ENCODE measurements at regions not wholly inside any gene's neighbourhood (a gene's known extent, or its start where the extent isn't known, plus 50 kb on each side); places are given as distances from the start of the nearest gene placed in this dataset.

DNA sequence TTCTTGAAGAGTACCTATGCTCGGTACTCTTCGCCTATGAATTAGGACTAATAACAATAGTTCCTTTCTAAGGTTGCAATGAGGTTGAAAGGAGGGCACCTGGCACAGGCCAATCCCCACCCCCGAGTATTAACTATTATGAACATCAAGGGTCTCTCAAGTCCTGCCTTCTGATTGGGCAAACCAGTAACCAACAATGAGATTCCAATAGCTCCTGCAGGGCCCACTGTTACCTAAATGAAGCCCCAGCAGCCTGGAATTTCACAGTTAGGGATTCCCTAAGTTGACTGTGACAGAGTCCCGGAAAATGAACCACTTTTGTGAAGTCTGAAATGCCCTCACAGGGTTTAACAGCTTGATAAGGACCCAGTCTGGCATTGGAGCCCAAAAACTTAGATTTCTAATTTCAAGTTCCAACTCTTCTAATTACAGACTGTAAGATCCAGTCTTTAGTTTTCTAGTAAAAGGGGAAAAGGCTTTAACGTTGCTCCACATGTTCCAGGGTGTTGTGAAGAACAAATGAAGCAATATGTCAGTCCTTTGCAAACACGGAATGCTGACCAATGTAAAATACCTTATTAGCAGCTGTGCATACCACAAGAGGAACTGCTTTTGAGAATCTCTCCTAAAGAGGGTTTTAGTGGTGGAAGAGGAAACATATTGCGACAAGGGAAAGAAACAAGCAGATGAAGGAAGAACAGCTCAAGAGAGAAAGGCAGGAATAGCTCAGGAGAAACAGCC, 277.7 kb upstream of the MAP2 start:
- no peaks in the 10 kb centered on the region for H3K4me1 ChIP-seq
- intact Hi-C loops (cut with DNase I; ENCODE audit: low total_unique reads): no loop called here
- no peak for DNase-seq
- no peaks in the 10 kb centered on the region for H3K9me3 ChIP-seq
- WGBS, 2 donors: 71 to 77% methylated on average over 7 of the region's 7 CpGs
- H3K27me3 ChIP-seq: no peaks in the 10 kb centered on the region
- no peaks in the 10 kb centered on the region for H3K36me3 ChIP-seq (ENCODE audit: low read depth, missing control alignments)
- TF ChIP-seq, protein P1, sequence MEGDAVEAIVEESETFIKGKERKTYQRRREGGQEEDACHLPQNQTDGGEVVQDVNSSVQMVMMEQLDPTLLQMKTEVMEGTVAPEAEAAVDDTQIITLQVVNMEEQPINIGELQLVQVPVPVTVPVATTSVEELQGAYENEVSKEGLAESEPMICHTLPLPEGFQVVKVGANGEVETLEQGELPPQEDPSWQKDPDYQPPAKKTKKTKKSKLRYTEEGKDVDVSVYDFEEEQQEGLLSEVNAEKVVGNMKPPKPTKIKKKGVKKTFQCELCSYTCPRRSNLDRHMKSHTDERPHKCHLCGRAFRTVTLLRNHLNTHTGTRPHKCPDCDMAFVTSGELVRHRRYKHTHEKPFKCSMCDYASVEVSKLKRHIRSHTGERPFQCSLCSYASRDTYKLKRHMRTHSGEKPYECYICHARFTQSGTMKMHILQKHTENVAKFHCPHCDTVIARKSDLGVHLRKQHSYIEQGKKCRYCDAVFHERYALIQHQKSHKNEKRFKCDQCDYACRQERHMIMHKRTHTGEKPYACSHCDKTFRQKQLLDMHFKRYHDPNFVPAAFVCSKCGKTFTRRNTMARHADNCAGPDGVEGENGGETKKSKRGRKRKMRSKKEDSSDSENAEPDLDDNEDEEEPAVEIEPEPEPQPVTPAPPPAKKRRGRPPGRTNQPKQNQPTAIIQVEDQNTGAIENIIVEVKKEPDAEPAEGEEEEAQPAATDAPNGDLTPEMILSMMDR (IDR thresholded peaks at IDR 0.05): no peak
- no peak for TF ChIP-seq POLR2A (IDR thresholded peaks at IDR 0.05)
- H3K4me3 ChIP-seq: no peak overlapping the region
- H3K27ac ChIP-seq: no peak overlapping the region

DNA sequence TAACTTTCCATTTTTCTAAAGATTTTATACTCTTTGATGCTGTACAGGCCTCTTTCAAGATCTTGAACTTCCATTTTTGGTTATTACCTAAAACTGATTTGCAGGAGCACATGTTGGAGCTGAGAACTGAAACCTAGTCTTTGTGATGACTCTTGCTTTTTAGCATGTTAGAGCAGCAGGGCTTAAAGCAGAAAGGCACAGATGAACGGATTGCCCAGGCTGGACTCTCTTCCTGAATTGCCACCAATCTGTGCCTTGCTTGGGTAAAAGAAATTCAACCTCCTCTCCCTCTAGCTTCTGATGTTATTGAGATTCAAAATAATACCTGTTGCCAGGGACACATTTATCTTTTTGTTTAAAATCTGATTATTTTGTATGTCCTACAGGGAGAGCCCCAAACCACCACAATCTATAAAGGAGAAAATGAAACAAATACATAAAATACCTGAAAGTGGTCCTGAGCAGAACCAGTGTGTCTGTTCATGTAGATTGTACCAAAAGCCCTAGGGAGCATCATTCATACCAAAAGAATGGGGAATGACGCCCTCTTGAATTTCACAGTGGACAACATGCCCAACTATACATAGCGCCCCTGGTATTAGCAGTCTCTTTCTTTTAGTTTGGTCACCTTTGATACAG, 277.0 kb upstream of the MAP2 start:
- no peak for TF ChIP-seq POLR2A (IDR thresholded peaks at IDR 0.05)
- TF ChIP-seq, protein P1 (IDR thresholded peaks at IDR 0.05): no peak
- H3K27ac ChIP-seq: no peak overlapping the region
- no peak overlapping the region for H3K4me3 ChIP-seq
- intact Hi-C loops (cut with DNase I; ENCODE audit: low total_unique reads): no loop called here
- no peaks in the 10 kb centered on the region for H3K36me3 ChIP-seq (ENCODE audit: low read depth, missing control alignments)
- no peaks in the 10 kb centered on the region for H3K9me3 ChIP-seq
- WGBS, 2 donors: 88 to 95% methylated on average over 3 of the region's 3 CpGs
- DNase-seq: no peak
- no peaks in the 10 kb centered on the region for H3K4me1 ChIP-seq
- no peaks in the 10 kb centered on the region for H3K27me3 ChIP-seq

DNA sequence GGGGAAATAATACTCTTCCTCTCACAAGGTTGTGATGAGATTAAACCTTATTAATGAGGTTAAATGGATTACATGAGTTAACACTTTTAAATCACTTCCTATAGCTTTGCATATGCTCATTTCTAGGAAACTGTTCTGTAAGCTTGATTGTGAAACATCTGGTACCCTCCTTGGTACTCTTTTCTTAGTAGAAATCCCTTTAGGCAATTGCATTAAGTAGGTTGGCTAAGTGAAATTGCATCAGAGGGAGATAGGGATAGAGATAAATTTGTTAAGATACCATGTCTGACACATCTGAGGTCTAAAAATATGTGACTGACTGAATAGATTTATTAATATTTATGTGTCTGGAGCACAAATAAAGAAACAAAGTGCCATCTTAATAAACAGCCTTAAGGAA, 275.9 kb upstream of the MAP2 start:
- no peak for DNase-seq

DNA sequence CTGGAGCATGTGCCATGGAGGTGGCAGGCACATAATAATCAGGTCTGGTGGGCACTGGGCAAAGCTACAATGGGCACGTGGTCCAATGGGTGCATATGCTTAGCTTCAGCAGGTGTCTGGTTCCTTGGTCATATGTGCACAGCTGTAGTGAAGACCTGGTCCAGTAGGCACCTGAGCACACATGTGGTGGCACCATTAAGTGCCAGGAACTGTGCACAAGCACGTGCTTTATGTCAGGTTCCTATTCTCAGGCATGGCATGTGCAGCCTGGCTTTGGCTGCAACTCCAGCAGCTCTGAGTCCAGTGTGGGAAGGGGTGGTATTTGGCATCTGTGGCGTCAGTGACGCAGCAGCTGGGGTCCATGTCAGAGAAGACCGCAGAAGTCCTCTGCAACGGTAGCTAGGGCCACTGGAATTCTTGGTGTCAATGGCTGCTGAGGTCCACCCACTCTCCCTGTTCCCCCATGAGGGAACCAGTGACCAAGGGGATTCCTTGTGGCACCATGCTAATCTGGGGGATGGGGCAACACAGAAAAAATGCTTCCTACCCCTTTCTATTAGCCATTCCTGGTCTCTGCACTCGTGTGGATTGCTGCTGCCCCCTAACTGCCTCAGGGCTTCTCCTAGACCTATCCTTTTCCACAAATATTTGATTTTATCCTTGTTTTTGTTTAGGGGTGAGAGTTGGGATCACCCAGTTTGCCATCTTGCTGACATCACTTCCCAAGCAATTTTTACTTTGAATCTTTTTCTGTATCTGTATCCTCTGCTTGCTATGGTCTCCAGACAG, 262.9 kb upstream of the MAP2 start:
- no peak overlapping the region for H3K27ac ChIP-seq
- H3K9me3 ChIP-seq: no peaks in the 10 kb centered on the region
- H3K4me1 ChIP-seq: no peaks in the 10 kb centered on the region
- H3K27me3 ChIP-seq: no peaks in the 10 kb centered on the region
- 89% methylated on average over 7 of the region's 7 CpGs for WGBS, 2 donors
- H3K4me3 ChIP-seq: no peak overlapping the region
- no peak for DNase-seq
- intact Hi-C loops (cut with DNase I; ENCODE audit: low total_unique reads): no loop called here
- no peaks in the 10 kb centered on the region for H3K36me3 ChIP-seq (ENCODE audit: low read depth, missing control alignments)
- TF ChIP-seq, protein P1 (IDR thresholded peaks at IDR 0.05): no peak
- no peak for TF ChIP-seq POLR2A (IDR thresholded peaks at IDR 0.05)

More for the DNA sequence above, 275.9 kb upstream of the MAP2 start:
- no peaks in the 10 kb centered on the region for H3K4me1 ChIP-seq
- TF ChIP-seq POLR2A (IDR thresholded peaks at IDR 0.05): no peak
- TF ChIP-seq, protein P1 (IDR thresholded peaks at IDR 0.05): no peak
- intact Hi-C loops (cut with DNase I; ENCODE audit: low total_unique reads): no loop called here
- no peaks in the 10 kb centered on the region for H3K36me3 ChIP-seq (ENCODE audit: low read depth, missing control alignments)
- H3K4me3 ChIP-seq: no peak overlapping the region
- H3K9me3 ChIP-seq: no peaks in the 10 kb centered on the region
- H3K27ac ChIP-seq: no peak overlapping the region
- no peaks in the 10 kb centered on the region for H3K27me3 ChIP-seq
